ENCODE measurements at regions not wholly inside any gene's neighbourhood (a gene's known extent, or its start where the extent isn't known, plus 50 kb on each side); places are given as distances from the start of the nearest gene placed in this dataset.

GRCh38 chr12:58504143-58504938 is 416.0 kb downstream of the LRIG3 start:
- Histone ChIP-seq H3K27ac (peak overlapping the region; percentile 72), H3K4me3 (ENCODE audit: low read depth, low read length) (no peak overlapping the region), H3K36me3 (replicated peaks) (no peaks in the 10 kb centered on the region), H3K27me3 (replicated peaks) (no peaks in the 10 kb centered on the region)
- in situ Hi-C loops (cut with HindIII; ENCODE audit: low pct_ligation_motif_present, low sequenced_read_pairs) = no loop called here
- TF ChIP-seq, protein P1, sequence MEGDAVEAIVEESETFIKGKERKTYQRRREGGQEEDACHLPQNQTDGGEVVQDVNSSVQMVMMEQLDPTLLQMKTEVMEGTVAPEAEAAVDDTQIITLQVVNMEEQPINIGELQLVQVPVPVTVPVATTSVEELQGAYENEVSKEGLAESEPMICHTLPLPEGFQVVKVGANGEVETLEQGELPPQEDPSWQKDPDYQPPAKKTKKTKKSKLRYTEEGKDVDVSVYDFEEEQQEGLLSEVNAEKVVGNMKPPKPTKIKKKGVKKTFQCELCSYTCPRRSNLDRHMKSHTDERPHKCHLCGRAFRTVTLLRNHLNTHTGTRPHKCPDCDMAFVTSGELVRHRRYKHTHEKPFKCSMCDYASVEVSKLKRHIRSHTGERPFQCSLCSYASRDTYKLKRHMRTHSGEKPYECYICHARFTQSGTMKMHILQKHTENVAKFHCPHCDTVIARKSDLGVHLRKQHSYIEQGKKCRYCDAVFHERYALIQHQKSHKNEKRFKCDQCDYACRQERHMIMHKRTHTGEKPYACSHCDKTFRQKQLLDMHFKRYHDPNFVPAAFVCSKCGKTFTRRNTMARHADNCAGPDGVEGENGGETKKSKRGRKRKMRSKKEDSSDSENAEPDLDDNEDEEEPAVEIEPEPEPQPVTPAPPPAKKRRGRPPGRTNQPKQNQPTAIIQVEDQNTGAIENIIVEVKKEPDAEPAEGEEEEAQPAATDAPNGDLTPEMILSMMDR (IDR thresholded peaks at IDR 0.05; ENCODE audit: low read depth, low read length, missing control alignments) = no peak
- peak; percentile 55 for DNase-seq

GRCh38 chr12:58509116-58509885 is 411.0 kb downstream of the LRIG3 start:
- peak overlapping the region; percentile 93 for H3K27ac ChIP-seq
- peak; percentile 88 for DNase-seq
- in situ Hi-C loops (cut with HindIII; ENCODE audit: low pct_ligation_motif_present, low sequenced_read_pairs) = no loop called here
- H3K36me3 ChIP-seq (replicated peaks) = no peaks in the 10 kb centered on the region
- no peak overlapping the region for H3K4me3 ChIP-seq (ENCODE audit: low read depth, low read length)
- no peaks in the 10 kb centered on the region for H3K27me3 ChIP-seq (replicated peaks)
- TF ChIP-seq, protein P1 (IDR thresholded peaks at IDR 0.05; ENCODE audit: low read depth, low read length, missing control alignments) = no peak

DNA sequence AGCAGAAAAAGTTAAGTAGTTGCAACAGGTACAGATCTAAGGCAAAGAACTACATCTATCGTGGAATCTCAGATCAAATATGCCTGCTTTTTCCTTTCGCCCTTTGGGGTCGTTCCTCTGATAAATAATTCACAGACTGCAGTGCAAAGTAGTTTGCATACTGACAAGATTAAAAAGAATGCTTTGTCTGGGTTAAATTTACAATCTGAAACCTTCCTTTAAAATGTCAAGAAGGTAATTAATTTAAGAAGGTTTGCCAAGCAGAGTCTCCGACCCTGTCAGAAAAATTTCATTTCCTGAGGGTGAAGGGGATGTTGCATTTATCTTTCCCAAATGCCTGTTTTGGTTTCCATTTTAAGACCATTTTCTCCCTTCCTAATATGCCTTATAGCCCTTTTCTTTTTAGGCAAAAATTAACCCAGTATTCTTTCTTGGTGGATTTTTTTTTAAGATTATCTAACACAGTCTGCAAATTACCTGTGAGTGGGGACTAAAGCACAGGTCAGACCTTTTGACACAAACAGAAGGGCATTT is 406.9 kb downstream of the LRIG3 start:
- DNase-seq = no peak
- in situ Hi-C loops (cut with HindIII; ENCODE audit: low pct_ligation_motif_present, low sequenced_read_pairs) = no loop called here
- no peak overlapping the region for H3K4me3 ChIP-seq (ENCODE audit: low read depth, low read length)
- no peaks in the 10 kb centered on the region for H3K27me3 ChIP-seq (replicated peaks)
- TF ChIP-seq, protein P1 (IDR thresholded peaks at IDR 0.05; ENCODE audit: low read depth, low read length, missing control alignments) = no peak
- H3K36me3 ChIP-seq (replicated peaks) = no peaks in the 10 kb centered on the region
- no peak overlapping the region for H3K27ac ChIP-seq

DNA sequence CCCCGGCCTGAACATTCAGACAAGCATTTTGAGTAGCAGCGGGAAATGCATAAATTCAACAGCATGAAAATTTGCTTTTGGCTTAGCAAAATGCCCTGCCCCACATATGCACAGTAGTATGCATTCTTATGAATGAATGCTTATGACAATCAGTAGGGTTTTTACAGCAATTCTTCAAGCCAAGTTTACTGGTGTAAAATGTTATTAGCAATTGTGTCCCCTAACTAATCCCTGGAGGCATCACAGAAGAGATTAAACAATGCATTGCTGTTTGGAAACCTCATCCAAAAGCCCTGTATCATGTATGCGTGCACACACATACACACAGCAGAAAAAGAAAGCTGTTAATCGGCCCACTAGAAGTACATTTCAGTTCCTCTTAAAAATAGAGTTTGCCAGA is 406.5 kb downstream of the LRIG3 start:
- no peak overlapping the region for H3K4me3 ChIP-seq (ENCODE audit: low read depth, low read length)
- in situ Hi-C loops (cut with HindIII; ENCODE audit: low pct_ligation_motif_present, low sequenced_read_pairs) = no loop called here

DNA sequence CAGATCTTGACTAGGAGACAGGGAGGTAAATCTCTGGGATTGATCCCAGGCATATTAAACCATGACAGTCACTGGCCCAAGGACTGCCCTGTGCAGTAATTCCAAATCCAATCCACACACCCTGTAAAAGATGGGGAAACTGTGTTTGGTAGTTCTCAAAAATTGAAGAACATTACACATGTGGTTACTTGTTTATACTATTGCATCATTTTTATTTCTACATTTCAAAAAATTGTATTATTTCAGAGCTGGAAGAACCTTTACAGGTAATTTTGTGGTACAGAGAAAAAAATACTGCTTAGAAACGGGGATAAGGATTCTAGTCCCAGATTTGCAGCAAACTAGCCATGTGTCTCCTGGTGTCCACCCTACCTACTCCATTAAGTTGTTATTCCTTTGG is 400.5 kb downstream of the LRIG3 start:
- TF ChIP-seq, protein P1 (IDR thresholded peaks at IDR 0.05; ENCODE audit: low read depth, low read length, missing control alignments) = no peak
- in situ Hi-C loops (cut with HindIII; ENCODE audit: low pct_ligation_motif_present, low sequenced_read_pairs) = no loop called here
- no peak for DNase-seq
- H3K36me3 ChIP-seq (replicated peaks) = no peaks in the 10 kb centered on the region
- H3K27ac ChIP-seq = no peak overlapping the region
- H3K27me3 ChIP-seq (replicated peaks) = no peaks in the 10 kb centered on the region
- no peak overlapping the region for H3K4me3 ChIP-seq (ENCODE audit: low read depth, low read length)

More for the DNA sequence above, 406.5 kb downstream of the LRIG3 start:
- TF ChIP-seq, protein P1 (IDR thresholded peaks at IDR 0.05; ENCODE audit: low read depth, low read length, missing control alignments) = no peak
- Histone ChIP-seq H3K36me3 (replicated peaks) (no peaks in the 10 kb centered on the region), H3K27me3 (replicated peaks) (no peaks in the 10 kb centered on the region), H3K27ac (no peak overlapping the region)
- DNase-seq = no peak
